ENCODE measurements at regions not wholly inside any gene's neighbourhood (a gene's known extent, or its start where the extent isn't known, plus 50 kb on each side); places are given as distances from the start of the nearest gene placed in this dataset.

DNA sequence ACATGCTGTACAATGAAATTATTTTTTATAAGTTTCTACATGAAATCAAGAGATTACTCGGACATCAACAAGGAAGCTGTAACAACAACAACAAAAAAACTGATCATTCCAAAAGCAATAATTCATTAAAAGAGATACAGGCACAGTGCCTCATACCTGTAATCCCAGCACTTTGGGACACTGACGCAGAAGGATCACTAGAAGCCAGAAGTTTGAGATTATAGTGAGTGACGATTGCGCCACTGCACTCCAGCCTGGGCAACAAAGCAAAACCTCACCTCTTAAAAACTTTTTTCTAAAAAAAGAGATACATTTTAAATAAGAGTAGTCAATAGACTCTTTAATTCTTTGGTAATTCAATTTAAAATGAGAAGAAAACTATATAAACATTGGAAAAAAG is 364.3 kb downstream of the TNS1 start:
- H3K27ac ChIP-seq (ENCODE audit: low read depth, low read length): no peak overlapping the region
- no peaks in the 10 kb centered on the region for H3K9me3 ChIP-seq (ENCODE audit: control insufficient read depth in 3 of 3, low read length in 3 of 3)
- no peak overlapping the region for H3K4me3 ChIP-seq (ENCODE audit: low read length in 3 of 3)
- H3K36me3 ChIP-seq (ENCODE audit: control insufficient read depth in 3 of 3, insufficient read depth in 3 of 3, low read length in 3 of 3): no peaks in the 10 kb centered on the region
- H3K27me3 ChIP-seq (ENCODE audit: control insufficient read depth in 3 of 3, insufficient read depth in 3 of 3, low read length in 3 of 3): no peaks in the 10 kb centered on the region
- H3K4me1 ChIP-seq (ENCODE audit: control insufficient read depth in 3 of 3, insufficient read depth in 3 of 3, low read length in 3 of 3): peaks cover 9 to 22% (median 12%) of the 10 kb centered on the region in 3 donors
- no peak overlapping the region for H3K9ac ChIP-seq (ENCODE audit: low read depth in 1 of 3, low read length in 3 of 3)

- H3K9me3 ChIP-seq (ENCODE audit: control insufficient read depth in 3 of 3, low read length in 3 of 3): no peaks in the 10 kb centered on the region
- peaks cover 9 to 26% (median 14%) of the 10 kb centered on the region in 3 donors for H3K4me1 ChIP-seq (ENCODE audit: control insufficient read depth in 3 of 3, insufficient read depth in 3 of 3, low read length in 3 of 3)
- H3K27ac ChIP-seq (ENCODE audit: low read depth, low read length): no peak overlapping the region
- H3K4me3 ChIP-seq (ENCODE audit: low read length in 3 of 3): no peak overlapping the region
- H3K36me3 ChIP-seq (ENCODE audit: control insufficient read depth in 3 of 3, insufficient read depth in 3 of 3, low read length in 3 of 3): no peaks in the 10 kb centered on the region
- no peaks in the 10 kb centered on the region for H3K27me3 ChIP-seq (ENCODE audit: control insufficient read depth in 3 of 3, insufficient read depth in 3 of 3, low read length in 3 of 3)
- H3K9ac ChIP-seq (ENCODE audit: low read depth in 1 of 3, low read length in 3 of 3): no peak overlapping the region
These were observed 364.8 kb downstream of the TNS1 start for GRCh38 chr2:217638031-217638430.

- H3K27ac ChIP-seq (ENCODE audit: low read depth, low read length): no peak overlapping the region
These were observed 365.7 kb downstream of the TNS1 start for GRCh38 chr2:217636991-217637561.

DNA sequence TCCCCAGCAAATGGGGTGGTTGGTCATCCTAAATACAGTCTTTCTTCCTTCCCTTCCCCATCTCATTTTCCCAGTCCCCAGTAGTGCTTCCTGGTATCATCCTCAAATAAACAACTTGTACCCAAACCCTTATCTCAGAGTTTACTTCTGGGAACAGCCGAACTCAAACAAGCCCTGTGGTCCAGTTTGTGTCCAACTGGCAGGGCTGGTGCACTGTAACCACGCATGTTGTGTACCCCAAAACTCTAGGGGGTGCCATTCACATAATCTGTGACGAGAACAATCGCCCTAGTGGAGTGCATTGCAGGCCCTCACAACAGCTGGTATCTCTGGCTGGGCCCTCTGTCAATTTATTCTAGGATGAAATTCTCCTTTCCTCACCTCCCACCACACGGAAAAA is 366.2 kb downstream of the TNS1 start:
- H3K36me3 ChIP-seq (ENCODE audit: control insufficient read depth in 3 of 3, insufficient read depth in 3 of 3, low read length in 3 of 3): no peaks in the 10 kb centered on the region
- no peaks in the 10 kb centered on the region for H3K9me3 ChIP-seq (ENCODE audit: control insufficient read depth in 3 of 3, low read length in 3 of 3)

More at GRCh38 chr2:217636991-217637561, 365.7 kb downstream of the TNS1 start:
- Histone ChIP-seq H3K9ac (ENCODE audit: low read depth in 1 of 3, low read length in 3 of 3) (no peak overlapping the region), H3K9me3 (ENCODE audit: control insufficient read depth in 3 of 3, low read length in 3 of 3) (no peaks in the 10 kb centered on the region), H3K36me3 (ENCODE audit: control insufficient read depth in 3 of 3, insufficient read depth in 3 of 3, low read length in 3 of 3) (no peaks in the 10 kb centered on the region), H3K4me1 (ENCODE audit: control insufficient read depth in 3 of 3, insufficient read depth in 3 of 3, low read length in 3 of 3) (peaks cover 9 to 22% (median 13%) of the 10 kb centered on the region in 3 donors), H3K27me3 (ENCODE audit: control insufficient read depth in 3 of 3, insufficient read depth in 3 of 3, low read length in 3 of 3) (no peaks in the 10 kb centered on the region), H3K4me3 (ENCODE audit: low read length in 3 of 3) (no peak overlapping the region)

GRCh38 chr2:217634871-217635270 is 367.9 kb downstream of the TNS1 start:
- Histone ChIP-seq H3K9me3 (ENCODE audit: control insufficient read depth in 3 of 3, low read length in 3 of 3) (no peaks in the 10 kb centered on the region), H3K36me3 (ENCODE audit: control insufficient read depth in 3 of 3, insufficient read depth in 3 of 3, low read length in 3 of 3) (no peaks in the 10 kb centered on the region), H3K9ac (ENCODE audit: low read depth in 1 of 3, low read length in 3 of 3) (no peak overlapping the region), H3K4me3 (ENCODE audit: low read length in 3 of 3) (no peak overlapping the region), H3K27me3 (ENCODE audit: control insufficient read depth in 3 of 3, insufficient read depth in 3 of 3, low read length in 3 of 3) (no peaks in the 10 kb centered on the region), H3K4me1 (ENCODE audit: control insufficient read depth in 3 of 3, insufficient read depth in 3 of 3, low read length in 3 of 3) (peaks cover 9 to 18% (median 17%) of the 10 kb centered on the region in 3 donors), H3K27ac (ENCODE audit: low read depth, low read length) (no peak overlapping the region)

More for the DNA sequence above, 366.2 kb downstream of the TNS1 start:
- no peaks in the 10 kb centered on the region for H3K27me3 ChIP-seq (ENCODE audit: control insufficient read depth in 3 of 3, insufficient read depth in 3 of 3, low read length in 3 of 3)
- no peak overlapping the region for H3K4me3 ChIP-seq (ENCODE audit: low read length in 3 of 3)
- H3K4me1 ChIP-seq (ENCODE audit: control insufficient read depth in 3 of 3, insufficient read depth in 3 of 3, low read length in 3 of 3): peaks cover 9 to 19% (median 15%) of the 10 kb centered on the region in 3 donors
- H3K27ac ChIP-seq (ENCODE audit: low read depth, low read length): no peak overlapping the region
- H3K9ac ChIP-seq (ENCODE audit: low read depth in 1 of 3, low read length in 3 of 3): no peak overlapping the region

GRCh38 chr2:217632043-217632442 is 370.8 kb downstream of the TNS1 start:
- Histone ChIP-seq H3K4me3 (ENCODE audit: low read length in 3 of 3) (no peak overlapping the region), H3K27ac (ENCODE audit: low read depth, low read length) (no peak overlapping the region), H3K4me1 (ENCODE audit: control insufficient read depth in 3 of 3, insufficient read depth in 3 of 3, low read length in 3 of 3) (peaks cover 16 to 22% (median 18%) of the 10 kb centered on the region in 3 donors), H3K27me3 (ENCODE audit: control insufficient read depth in 3 of 3, insufficient read depth in 3 of 3, low read length in 3 of 3) (no peaks in the 10 kb centered on the region), H3K9me3 (ENCODE audit: control insufficient read depth in 3 of 3, low read length in 3 of 3) (no peaks in the 10 kb centered on the region), H3K36me3 (ENCODE audit: control insufficient read depth in 3 of 3, insufficient read depth in 3 of 3, low read length in 3 of 3) (no peaks in the 10 kb centered on the region), H3K9ac (ENCODE audit: low read depth in 1 of 3, low read length in 3 of 3) (no peak overlapping the region)

GRCh38 chr2:217631115-217631514 is 371.7 kb downstream of the TNS1 start:
- Histone ChIP-seq H3K9me3 (ENCODE audit: control insufficient read depth in 3 of 3, low read length in 3 of 3) (no peaks in the 10 kb centered on the region), H3K4me3 (ENCODE audit: low read length in 3 of 3) (no peak overlapping the region), H3K27me3 (ENCODE audit: control insufficient read depth in 3 of 3, insufficient read depth in 3 of 3, low read length in 3 of 3) (no peaks in the 10 kb centered on the region), H3K9ac (ENCODE audit: low read depth in 1 of 3, low read length in 3 of 3) (no peak overlapping the region), H3K27ac (ENCODE audit: low read depth, low read length) (no peak overlapping the region), H3K36me3 (ENCODE audit: control insufficient read depth in 3 of 3, insufficient read depth in 3 of 3, low read length in 3 of 3) (no peaks in the 10 kb centered on the region), H3K4me1 (ENCODE audit: control insufficient read depth in 3 of 3, insufficient read depth in 3 of 3, low read length in 3 of 3) (peaks cover 13 to 22% (median 15%) of the 10 kb centered on the region in 3 donors)

DNA sequence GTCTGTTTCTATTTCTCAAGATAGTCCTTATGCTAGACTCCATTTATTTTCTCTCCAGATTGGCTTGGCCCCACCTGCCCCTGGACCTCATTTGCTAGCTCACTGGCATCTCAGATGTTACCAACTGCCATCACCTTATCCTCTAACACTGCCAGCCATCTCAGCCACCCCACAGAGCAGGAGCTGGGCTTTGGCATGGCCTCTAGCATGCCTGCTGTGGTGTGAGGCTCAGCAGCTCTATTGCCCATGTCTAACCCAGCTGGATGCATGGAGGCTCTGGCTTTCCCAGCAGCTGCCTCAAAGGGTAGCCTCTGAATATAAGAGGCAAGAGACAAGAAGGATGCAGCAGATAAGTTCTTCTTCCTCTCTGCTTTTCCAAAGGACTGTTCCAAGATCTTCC is 373.4 kb downstream of the TNS1 start:
- Histone ChIP-seq H3K4me1 (ENCODE audit: control insufficient read depth in 3 of 3, insufficient read depth in 3 of 3, low read length in 3 of 3) (peaks cover 13 to 26% (median 19%) of the 10 kb centered on the region in 3 donors), H3K4me3 (ENCODE audit: low read length in 3 of 3) (no peak overlapping the region), H3K27me3 (ENCODE audit: control insufficient read depth in 3 of 3, insufficient read depth in 3 of 3, low read length in 3 of 3) (no peaks in the 10 kb centered on the region), H3K9me3 (ENCODE audit: control insufficient read depth in 3 of 3, low read length in 3 of 3) (no peaks in the 10 kb centered on the region), H3K9ac (ENCODE audit: low read depth in 1 of 3, low read length in 3 of 3) (no peak overlapping the region), H3K27ac (ENCODE audit: low read depth, low read length) (no peak overlapping the region), H3K36me3 (ENCODE audit: control insufficient read depth in 3 of 3, insufficient read depth in 3 of 3, low read length in 3 of 3) (no peaks in the 10 kb centered on the region)

DNA sequence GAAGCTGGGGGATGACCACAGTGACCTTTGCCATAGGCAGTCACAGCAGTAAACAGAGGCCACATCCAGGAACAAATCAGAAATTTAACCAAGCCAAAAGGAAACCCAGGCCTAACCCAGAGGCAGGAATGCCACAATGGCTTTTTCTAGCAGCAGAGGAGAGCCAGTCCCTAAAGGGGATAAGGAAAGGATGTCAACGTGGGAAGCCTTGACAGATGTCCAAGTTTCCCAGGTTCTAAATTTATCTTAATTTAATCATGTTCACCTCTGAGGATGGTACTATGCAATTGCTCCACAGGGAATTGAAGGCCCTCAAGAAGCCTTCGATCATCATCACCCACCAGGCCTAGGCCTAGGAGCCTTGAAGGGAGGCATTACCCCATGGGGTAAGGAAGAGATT is 374.7 kb downstream of the TNS1 start:
- peaks cover 13 to 23% (median 14%) of the 10 kb centered on the region in 3 donors for H3K4me1 ChIP-seq (ENCODE audit: control insufficient read depth in 3 of 3, insufficient read depth in 3 of 3, low read length in 3 of 3)
- H3K9ac ChIP-seq (ENCODE audit: low read depth in 1 of 3, low read length in 3 of 3): no peak overlapping the region
- no peaks in the 10 kb centered on the region for H3K36me3 ChIP-seq (ENCODE audit: control insufficient read depth in 3 of 3, insufficient read depth in 3 of 3, low read length in 3 of 3)
- no peaks in the 10 kb centered on the region for H3K27me3 ChIP-seq (ENCODE audit: control insufficient read depth in 3 of 3, insufficient read depth in 3 of 3, low read length in 3 of 3)
- no peaks in the 10 kb centered on the region for H3K9me3 ChIP-seq (ENCODE audit: control insufficient read depth in 3 of 3, low read length in 3 of 3)
- H3K4me3 ChIP-seq (ENCODE audit: low read length in 3 of 3): no peak overlapping the region
- H3K27ac ChIP-seq (ENCODE audit: low read depth, low read length): no peak overlapping the region

GRCh38 chr2:217626926-217627325 is 375.9 kb downstream of the TNS1 start:
- Histone ChIP-seq H3K9ac (ENCODE audit: low read depth in 1 of 3, low read length in 3 of 3) (no peak overlapping the region), H3K4me3 (ENCODE audit: low read length in 3 of 3) (no peak overlapping the region), H3K36me3 (ENCODE audit: control insufficient read depth in 3 of 3, insufficient read depth in 3 of 3, low read length in 3 of 3) (no peaks in the 10 kb centered on the region), H3K27me3 (ENCODE audit: control insufficient read depth in 3 of 3, insufficient read depth in 3 of 3, low read length in 3 of 3) (no peaks in the 10 kb centered on the region), H3K9me3 (ENCODE audit: control insufficient read depth in 3 of 3, low read length in 3 of 3) (no peaks in the 10 kb centered on the region), H3K27ac (ENCODE audit: low read depth, low read length) (no peak overlapping the region), H3K4me1 (ENCODE audit: control insufficient read depth in 3 of 3, insufficient read depth in 3 of 3, low read length in 3 of 3) (peaks cover 18 to 21% (median 20%) of the 10 kb centered on the region in 3 donors)
